ENCODE measurements at regions not wholly inside any gene's neighbourhood (a gene's known extent, or its start where the extent isn't known, plus 50 kb on each side); places are given as distances from the start of the nearest gene placed in this dataset.

GRCh38 chr16:27650073-27650701 is 100.2 kb downstream of the KATNIP start:
- TF ChIP-seq EGR1 (IDR thresholded peaks at IDR 0.05) (no peak), CREB1 (IDR thresholded peaks at IDR 0.05; ENCODE audit: low read depth) (no peak), MAX (IDR thresholded peaks at IDR 0.05) (no peak), TAF1 (IDR thresholded peaks at IDR 0.05; ENCODE audit: low read depth) (no peak), USF1 (IDR thresholded peaks at IDR 0.05) (no peak), CEBPB (IDR thresholded peaks at IDR 0.05) (no peak), TCF12 (IDR thresholded peaks at IDR 0.05; ENCODE audit: low read depth) (no peak), RAD21 (IDR thresholded peaks at IDR 0.05; ENCODE audit: low read depth) (no peak), REST (IDR thresholded peaks at IDR 0.05; ENCODE audit: low read depth) (no peak)
